Testis (tissue), 2 donors: ENCODE measurements at regions not wholly inside any gene's neighbourhood (a gene's known extent, or its start where the extent isn't known, plus 50 kb on each side); places are given as distances from the start of the nearest gene placed in this dataset.

Source experiments
- DNase-seq: peaks from one replicate; pipeline ENCODE4 v3.0.0-alpha.2; 2019
- H3K27ac ChIP-seq, 2 donors: fragments of 200-600 bp; sonication (generic); one replicate each; pipeline ENCODE4 v1.5.1; 2019
- H3K27me3 ChIP-seq: fragments of 200-600 bp; sonication (generic); one replicate; pipeline ENCODE4 v1.5.1; 2019
- H3K36me3 ChIP-seq: fragments of 200-600 bp; sonication (generic); one replicate; pipeline ENCODE4 v1.5.1; 2017; ENCODE audit warnings: low read depth; ENCODE audit errors: missing control alignments
- H3K4me1 ChIP-seq: fragments of 200-600 bp; sonication (generic); one replicate; pipeline ENCODE4 v1.5.1; 2019
- H3K4me3 ChIP-seq, 2 donors: fragments of 200-600 bp; sonication (generic); one replicate each; pipeline ENCODE4 v1.5.1; 2017 to 2019
- H3K9me3 ChIP-seq: fragments of 200-600 bp; sonication (generic); one replicate; pipeline ENCODE4 v1.5.1; 2017
- CTCF ChIP-seq, 3 experiments: fragments of 450-650 bp in 2 of 3; fragments of 200-600 bp in 1 of 3; sonication (generic) in 1 of 3; IDR thresholded peaks; one replicate each; pipeline ENCODE4 v1.5.1; 2016 to 2019; ENCODE audit warnings: antibody characterized with exemption in 3 of 3, mild to moderate bottlenecking in 2 of 3, moderate library complexity in 1 of 3
- POLR2A ChIP-seq: fragments of 450-650 bp; IDR thresholded peaks from one replicate; pipeline ENCODE4 v1.6.1; 2017; ENCODE audit warnings: antibody characterized with exemption, mild to moderate bottlenecking, moderate library complexity
- WGBS, 2 donors: methylation state at CpG; one replicate each; pipeline ENCODE4 v1.1.5; 2018; 5-methylcytosine and 5-hydroxymethylcytosine counted together
- intact Hi-C: fragments of 100-400 bp; cut with DNase I; formaldehyde crosslinking; loops from one replicate; pipeline ENCODE4 v1.15.1; 2023; ENCODE audit warnings: low total_unique reads

- Histone ChIP-seq H3K4me1 (no peaks in the 10 kb centered on the region), H3K27me3 (no peaks in the 10 kb centered on the region), H3K9me3 (no peaks in the 10 kb centered on the region), H3K36me3 (no peaks in the 10 kb centered on the region), H3K4me3 (no peak overlapping the region), H3K27ac (no peak overlapping the region)
- WGBS, 2 donors, result 83 to 88% methylated on average over 5 of the region's 5 CpGs
- intact Hi-C loops, result no loop called here
- no peak for TF ChIP-seq POLR2A
- TF ChIP-seq CTCF (IDR thresholded peaks at IDR 0.05), result no peak
- no peak for DNase-seq
Observed at GRCh38 chr2:118315606-118316005, 227.3 kb downstream of the INSIG2 start.

- no peak overlapping the region for H3K4me3 ChIP-seq
- WGBS, 2 donors, result 40 to 47% methylated on average over 4 of the region's 4 CpGs
- TF ChIP-seq CTCF (IDR thresholded peaks at IDR 0.05) (no peak), POLR2A (no peak)
- intact Hi-C loops, result no loop called here
- no peak for DNase-seq
- H3K27ac ChIP-seq, result no peak overlapping the region
- no peaks in the 10 kb centered on the region for H3K36me3 ChIP-seq
- no peaks in the 10 kb centered on the region for H3K27me3 ChIP-seq
- peaks cover 3% of the 10 kb centered on the region for H3K4me1 ChIP-seq
- H3K9me3 ChIP-seq, result no peaks in the 10 kb centered on the region
Observed at GRCh38 chr2:118312969-118313756, 224.9 kb downstream of the INSIG2 start.

- 17 to 18% methylated on average over 20 of the region's 20 CpGs for WGBS, 2 donors
- H3K27ac ChIP-seq, result peak overlapping the region; percentile 78 to 85
- intact Hi-C loops, result no loop called here
- H3K9me3 ChIP-seq, result no peaks in the 10 kb centered on the region
- H3K27me3 ChIP-seq, result no peaks in the 10 kb centered on the region
- peak overlapping the region; percentile 66 to 70 for H3K4me3 ChIP-seq
- TF ChIP-seq CTCF (IDR thresholded peaks at IDR 0.05), result no peak
- no peak for TF ChIP-seq POLR2A
- peak; percentile 49 for DNase-seq
- peaks cover 3% of the 10 kb centered on the region for H3K4me1 ChIP-seq
- no peaks in the 10 kb centered on the region for H3K36me3 ChIP-seq
Observed at GRCh38 chr2:118310681-118311429, 222.6 kb downstream of the INSIG2 start.

- TF ChIP-seq POLR2A (no peak), CTCF (IDR thresholded peaks at IDR 0.05) (no peak)
- 1% methylated on average over 54 to 56 of the region's 56 CpGs for WGBS, 2 donors
- Histone ChIP-seq H3K27me3 (no peaks in the 10 kb centered on the region), H3K9me3 (no peaks in the 10 kb centered on the region), H3K4me1 (peaks cover 3% of the 10 kb centered on the region), H3K4me3 (peak overlapping the region; percentile 66 to 70), H3K36me3 (no peaks in the 10 kb centered on the region), H3K27ac (peak overlapping the region; percentile 78 to 85)
- intact Hi-C loops, result no loop called here
- peak; percentile 61 for DNase-seq
Observed at GRCh38 chr2:118309946-118310680, 221.8 kb downstream of the INSIG2 start.
